HG03135 (cell line): ENCODE measurements at regions not wholly inside any gene's neighbourhood (a gene's known extent, or its start where the extent isn't known, plus 50 kb on each side); places are given as distances from the start of the nearest gene placed in this dataset.
"Not testable (repeated sequence)": the region's sequence is repeated elsewhere in the genome, so short reads cannot be mapped to it uniquely, and the experiment has no call there.

Source experiments
- ATAC-seq: cut with Tn5 transposase; IDR thresholded peaks from one replicate; pipeline ENCODE4 v1.9.1; 2021; ENCODE audit warnings: mild to moderate bottlenecking, moderate library complexity; ENCODE audit not compliant: unreplicated experiment

DNA sequence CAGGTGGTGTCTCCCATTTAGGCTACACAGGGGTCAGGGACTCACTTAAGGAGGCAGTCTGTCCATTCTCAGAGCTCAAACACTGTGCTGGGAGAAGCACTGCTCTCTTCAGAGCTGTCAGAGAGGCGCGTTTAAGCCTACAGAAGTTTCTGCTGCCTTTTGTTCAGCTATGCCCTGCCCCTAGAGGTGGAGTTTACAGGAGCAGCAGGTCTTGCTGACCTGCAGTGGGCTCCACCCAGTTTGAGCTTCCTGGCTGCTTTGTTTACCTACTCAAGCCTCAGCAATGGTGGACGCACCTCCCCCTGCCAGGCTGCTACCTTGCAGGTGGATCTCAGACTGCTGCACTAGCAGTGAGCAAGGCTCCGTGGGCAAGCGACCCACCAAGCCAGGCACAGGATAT is 260.1 kb downstream of the MEF2C start:
- ATAC-seq, result not testable (repeated sequence)

DNA sequence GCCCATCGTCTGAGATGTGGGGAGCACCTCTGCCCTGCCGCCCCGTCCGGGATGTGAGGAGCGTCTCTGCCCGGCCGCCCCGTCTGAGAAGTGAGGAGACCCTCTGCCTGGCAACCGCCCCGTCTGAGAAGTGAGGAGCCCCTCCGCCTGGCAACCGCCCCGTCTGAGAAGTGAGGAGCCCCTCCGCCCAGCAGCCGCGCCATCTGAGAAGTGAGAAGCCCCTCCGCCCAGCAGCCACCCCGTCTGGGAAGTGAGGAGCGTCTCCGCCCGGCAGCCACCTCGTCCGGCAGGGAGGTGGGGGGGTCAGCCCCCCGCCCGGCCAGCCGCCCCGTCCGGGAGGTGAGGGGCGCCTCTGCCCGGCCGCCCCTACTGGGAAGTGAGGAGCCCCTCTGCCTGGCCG is 267.2 kb downstream of the MEF2C start:
- not testable (repeated sequence) for ATAC-seq

DNA sequence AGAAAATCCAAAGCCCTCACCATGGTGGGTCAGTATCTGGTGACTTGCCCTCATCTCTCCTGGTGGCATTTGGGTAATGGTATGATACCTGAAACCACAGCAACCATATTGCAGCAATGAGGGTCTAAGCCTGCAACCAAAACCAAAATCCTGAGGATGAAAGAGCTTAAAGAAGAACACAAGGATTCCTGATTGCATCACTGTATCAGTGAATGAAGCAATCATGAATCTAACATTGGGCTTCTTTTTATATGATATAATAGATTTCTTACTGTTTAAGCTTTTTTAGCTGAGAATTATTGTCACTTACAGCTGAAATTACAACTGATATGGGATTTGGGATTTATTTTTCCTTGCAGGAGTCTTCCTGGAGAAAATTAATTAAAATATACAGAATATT is 269.9 kb downstream of the MEF2C start:
- no peak for ATAC-seq

DNA sequence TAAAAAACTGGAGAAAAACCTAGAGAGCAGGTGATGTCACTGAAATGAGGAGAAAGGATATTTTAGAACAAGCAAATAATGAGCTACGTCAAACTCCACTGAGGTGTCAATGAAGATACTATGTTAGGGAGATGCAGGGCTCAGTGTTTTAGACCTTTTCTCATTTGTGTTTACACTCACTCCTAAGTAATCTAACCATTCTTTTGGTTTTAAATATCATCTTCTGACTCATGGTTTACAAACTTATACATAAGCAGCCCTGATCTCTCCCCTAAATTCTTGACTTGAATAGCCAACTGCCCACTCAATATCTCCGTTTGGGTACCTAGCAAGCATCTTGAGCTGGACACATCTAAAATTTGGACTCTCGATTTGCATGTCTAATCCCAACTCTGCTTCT is 272.4 kb downstream of the MEF2C start:
- no peak for ATAC-seq

DNA sequence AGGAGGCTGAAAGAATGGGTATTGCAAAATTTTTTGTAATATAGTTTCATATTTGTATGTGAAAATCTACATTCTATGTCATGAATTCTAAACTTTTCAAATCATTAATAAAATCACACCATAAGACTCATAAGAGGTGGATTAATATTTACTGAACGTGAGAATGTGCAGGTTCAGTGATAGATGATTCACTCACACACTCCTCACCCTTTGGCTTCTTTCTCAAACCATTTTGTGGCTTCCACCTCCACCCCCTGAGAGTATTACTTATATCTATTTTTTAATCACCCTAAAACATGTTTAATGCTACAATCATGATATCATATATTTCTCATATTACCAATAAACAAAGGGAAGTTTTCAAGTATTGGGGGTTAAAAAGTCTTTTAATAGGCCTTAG is 275.5 kb downstream of the MEF2C start:
- no peak for ATAC-seq

DNA sequence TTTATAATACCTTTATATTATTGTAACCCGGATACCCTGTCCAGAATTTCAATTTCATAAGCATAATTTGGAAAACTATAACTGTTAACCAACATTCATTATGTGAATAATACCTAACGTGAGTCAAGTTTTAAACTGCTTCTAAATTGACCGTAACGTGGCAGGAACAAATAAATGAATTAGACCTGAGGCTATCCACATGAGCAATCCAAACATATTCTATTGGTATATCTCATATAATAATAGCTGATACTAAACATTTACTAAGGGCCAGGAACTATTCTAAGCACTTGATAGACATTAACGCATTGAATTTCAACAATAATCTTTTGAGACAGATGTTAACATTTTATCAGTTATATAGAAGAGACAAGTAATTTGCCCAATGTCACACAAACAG is 276.4 kb downstream of the MEF2C start:
- no peak for ATAC-seq

DNA sequence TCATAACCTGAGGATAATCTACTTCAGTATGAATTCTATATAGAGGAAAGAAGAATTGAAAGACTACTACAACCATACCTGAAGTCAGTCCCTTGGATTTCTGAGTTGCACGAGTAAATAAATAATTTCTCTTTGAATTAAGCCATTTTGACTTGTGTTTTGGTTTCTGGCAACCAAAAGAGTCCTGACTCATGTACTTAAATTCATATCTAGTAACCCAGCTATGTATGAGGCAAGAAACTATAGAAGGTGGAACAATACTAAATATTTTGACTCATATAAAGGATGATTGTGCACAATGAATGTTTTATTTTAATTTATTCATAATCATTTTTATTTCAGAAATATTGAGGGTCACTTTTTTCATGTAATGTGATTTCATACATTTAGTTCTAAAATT is 276.8 kb downstream of the MEF2C start:
- no peak for ATAC-seq

DNA sequence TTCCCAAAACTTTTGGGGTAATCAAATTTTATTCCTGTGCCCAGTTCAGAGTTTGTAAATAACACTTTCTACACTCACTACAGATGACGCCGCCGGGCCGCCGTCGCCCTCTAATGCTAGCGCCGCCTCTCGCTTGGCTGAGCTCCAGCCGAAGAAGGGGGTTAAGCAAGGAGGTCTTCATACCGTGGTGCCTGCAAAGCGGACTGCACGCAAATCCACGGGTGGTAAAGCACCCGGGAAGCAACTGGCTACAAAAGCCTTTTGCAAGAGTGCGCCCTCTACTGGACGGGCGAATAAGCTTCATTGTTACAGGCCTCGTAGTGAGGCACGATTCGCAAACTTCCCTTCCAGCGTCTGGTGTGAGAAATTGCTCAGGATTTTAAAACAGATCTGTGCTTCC is 280.4 kb downstream of the MEF2C start:
- no peak for ATAC-seq

DNA sequence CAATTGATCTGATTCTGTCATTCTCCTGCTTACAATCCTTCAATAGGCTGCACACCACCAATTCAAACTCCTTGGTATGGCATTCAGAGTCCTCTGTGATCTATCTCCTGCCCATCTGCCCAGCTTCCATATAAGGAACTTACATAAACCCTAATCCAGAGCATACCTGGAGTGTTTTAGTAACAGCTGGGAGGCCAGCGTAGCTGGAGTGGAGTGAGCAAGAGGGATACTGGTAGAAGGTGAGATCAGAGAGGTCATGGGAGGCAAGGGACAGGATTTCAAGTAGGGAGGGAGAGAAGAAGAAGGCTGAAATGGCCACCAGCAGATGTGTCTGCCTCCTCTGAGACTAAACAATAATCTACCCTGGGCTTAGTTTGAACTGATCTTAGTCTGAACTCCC is 288.5 kb downstream of the MEF2C start:
- no peak for ATAC-seq

DNA sequence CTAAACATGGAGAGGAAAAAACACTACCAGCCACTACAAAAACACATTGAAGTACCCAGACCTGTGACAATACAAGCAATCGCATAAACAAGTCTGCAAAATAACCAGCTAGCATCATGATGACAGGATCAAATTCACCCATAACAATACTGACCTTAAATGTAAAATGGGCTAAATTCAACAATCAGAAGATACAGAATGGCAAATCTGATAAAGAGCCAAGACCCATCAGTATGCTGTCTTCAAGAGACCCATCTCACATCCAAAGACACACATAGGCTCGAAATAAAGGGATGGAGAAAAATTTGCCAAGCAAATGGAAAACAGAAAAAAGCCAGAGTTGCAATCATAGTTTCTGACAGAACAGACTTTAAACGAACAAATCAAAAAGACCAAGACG is 294.4 kb downstream of the MEF2C start:
- ATAC-seq, result no peak

DNA sequence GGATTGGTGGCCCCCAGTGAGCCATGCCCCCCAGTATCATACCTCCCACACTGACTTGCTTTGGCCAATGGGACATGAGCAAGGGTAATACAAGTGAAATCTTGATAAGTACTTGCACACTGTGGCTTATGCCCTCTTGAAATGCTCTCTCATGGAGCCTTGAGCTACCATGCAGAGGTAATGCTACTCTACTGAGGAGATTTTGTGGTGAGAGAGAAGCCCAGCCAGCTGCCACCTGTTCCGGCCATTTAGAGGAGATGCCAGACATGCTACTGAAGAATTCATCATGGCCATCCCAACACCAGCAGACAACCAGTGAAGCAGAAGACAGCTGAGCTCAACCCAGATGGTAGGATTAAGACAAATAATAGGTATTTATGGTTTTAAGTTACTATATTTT is 299.5 kb downstream of the MEF2C start:
- ATAC-seq, result no peak

DNA sequence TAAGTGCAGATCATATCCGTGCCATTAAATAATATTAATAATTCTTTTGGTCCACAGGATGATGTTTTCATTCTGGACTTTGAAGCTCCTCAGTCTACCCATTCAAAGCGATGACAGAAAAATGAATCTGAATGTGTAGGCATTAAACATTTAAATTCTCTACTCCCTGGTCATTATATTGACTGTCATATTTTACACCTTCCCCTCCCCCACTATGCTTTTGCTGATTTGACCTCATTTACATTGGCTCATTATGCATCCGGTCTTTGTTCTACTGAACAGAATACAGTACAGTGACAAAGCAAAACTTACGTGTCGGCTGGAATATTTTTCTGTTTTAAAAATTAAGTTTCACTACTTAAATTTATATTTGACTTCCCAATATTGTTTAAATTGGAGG is 289.7 kb upstream of the TMEM161B start:
- ATAC-seq, result no peak

DNA sequence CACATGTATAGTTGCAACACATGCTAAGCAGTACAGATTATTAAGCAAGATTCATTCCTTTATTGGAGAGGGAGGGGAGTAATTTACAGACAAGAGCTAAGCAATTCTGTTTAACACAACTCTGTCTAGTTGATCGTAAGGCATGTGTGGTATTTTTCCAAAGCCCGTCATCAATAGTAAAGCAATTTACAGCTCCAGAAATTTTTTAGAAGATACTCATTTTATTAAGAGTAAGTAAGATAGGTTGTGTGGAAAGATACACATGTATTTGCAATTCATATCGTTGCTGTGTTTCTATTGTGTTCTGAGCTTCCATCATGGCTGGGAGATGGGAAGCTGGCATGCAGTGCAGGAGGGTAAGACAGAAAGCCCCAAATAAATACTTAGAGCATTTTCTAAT is 289.2 kb upstream of the TMEM161B start:
- no peak for ATAC-seq

DNA sequence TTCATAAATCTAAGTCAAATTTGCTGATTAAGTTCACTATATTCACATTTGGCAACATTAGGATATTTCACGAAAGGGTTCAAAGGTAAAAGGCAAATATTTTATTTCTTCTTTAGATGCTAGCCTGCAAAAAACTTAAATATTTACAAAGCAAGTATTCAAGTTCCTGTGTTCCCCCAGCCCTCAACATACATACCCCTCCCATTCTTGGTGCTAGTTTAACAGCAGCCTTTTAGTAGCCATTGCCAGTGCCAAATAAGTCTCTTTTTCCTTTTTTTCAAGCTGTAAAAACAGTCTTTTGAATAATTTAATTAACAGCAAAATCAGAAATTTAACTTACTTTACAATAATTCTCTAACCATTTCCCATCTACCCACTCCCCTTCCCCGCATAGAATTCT is 288.5 kb upstream of the TMEM161B start:
- no peak for ATAC-seq

DNA sequence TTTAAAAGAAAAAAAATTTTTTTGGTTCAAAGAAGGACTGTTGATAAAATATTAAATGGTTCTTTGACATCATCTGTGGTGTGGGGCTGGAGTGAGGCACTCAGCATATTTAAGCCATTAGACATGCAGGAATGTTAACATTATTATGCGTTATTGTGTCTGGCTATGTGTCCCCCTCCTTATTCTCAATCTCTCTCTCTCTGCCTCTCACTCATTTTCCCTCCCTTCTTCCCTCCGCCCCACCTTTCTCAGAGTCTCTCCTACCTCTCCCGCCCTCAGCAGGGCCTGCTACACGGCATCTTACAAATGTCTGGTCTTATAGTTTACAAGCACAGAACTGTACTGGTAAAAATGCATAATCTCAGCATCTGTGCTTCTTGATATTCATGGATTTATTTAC is 287.8 kb upstream of the TMEM161B start:
- ATAC-seq, result no peak

DNA sequence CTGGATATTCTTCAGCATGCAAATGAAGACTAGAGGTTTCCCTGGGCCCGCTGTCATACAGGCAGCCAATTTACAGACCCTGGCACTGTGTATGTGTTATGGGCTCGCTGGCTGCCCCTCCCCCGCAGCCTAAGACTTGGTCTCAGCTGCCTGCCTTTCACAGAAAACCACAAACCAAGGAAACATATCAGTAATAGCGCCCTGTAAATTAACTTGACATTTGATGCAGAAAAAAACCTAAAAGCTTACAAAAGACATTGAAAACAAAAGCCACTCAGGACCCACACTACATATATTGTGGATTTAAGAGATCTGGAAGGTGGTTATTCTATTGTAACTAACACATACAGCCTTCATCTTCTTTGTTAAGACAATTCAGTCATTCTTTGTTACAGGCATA is 287.0 kb upstream of the TMEM161B start:
- ATAC-seq, result no peak

DNA sequence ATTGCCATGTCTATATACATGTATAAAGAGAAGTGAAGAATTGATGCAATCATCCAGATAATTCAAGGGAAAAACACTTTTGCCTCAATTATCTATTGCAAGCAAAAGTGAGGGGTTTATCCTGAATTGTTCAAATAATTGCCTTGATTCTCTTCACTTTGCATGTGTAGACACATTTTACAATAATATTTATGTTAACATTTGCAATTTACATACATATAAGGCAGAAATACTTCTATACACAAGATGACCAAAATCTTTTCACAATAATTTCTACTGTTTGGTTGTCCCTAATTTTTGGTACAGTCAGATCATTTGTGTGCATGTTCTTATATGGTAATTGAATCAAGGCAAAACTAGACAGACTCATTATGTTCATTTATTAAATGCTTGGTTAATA is 285.3 kb upstream of the TMEM161B start:
- no peak for ATAC-seq

DNA sequence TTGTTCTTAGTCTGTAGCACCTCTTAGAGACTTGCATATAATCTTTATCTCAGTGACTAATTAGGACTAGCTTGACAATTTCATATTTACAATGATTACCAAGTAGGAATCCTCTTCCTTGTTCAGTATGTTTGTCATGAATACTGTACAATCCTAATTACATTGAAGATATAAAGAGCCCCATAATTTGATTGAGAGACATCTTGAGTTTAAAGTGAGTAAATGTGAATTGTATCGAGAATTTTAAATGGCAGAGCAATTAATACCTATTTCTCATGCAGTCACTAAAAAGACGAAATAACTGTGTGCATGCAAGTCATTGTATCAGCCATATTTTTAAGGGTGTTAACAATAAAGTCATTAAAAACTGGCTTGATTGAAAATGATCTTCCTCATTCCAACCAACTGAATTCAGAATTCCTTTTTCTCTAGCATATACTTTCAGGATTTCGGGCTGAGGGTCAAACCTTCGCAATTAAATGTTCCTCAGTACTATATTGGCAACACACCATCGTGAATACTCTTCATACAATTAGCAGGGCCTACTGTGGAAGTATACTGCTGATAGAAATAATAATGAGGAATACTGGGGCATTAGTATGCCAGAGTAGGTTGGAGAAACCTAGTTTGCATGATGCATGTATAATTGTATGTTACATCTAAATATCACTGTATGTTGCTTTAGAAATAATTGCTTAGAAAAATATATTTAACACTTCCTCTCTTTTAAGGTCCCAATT is 284.7 kb upstream of the TMEM161B start:
- ATAC-seq, result no peak

DNA sequence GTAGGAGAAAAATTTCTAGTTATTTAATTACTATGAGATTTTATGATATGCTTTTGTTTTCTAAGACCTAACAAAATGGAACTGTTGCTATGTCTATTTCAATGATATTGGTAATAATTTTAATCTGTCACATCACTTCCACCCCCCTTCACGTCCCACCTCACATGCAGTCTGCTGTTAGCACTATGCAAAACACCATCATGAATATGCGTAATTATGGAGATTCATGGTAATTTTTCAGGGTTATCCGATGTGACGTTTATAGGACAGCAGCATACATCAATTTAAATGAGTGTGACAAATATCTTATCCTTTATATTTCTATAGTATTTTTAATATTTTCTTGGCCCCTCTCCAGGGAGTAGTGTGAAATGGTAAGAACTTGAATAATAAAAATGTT is 283.8 kb upstream of the TMEM161B start:
- ATAC-seq, result no peak

DNA sequence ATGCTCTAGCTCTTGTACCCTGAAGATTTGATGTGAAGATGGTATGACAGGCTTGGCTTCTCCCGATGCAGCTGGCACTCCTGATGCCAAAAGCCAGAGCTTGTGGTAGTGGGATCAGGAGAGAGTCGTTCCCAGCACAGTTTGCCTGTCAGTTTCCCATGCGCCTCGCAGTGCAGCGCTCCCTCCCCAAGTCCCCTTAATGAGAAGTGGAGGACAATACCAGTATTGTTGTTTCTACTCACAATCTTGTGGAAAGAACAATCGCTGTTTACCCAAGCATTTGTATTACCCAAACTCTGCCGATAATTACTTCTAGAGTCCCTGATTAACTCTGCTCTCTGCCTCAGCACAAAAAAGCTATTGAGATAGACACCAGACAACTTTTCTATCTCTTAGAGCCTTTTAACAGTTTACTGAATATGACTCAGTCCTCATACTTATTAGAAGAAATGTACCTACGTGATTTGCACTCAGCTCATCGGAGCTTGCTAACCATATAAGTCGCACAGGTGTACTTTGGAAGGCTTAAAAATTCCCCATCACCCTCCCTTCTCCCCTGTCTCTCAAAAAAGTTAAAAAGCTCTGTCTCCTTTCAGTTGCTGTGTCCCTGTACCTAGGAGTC is 283.2 kb upstream of the TMEM161B start:
- ATAC-seq, result no peak

DNA sequence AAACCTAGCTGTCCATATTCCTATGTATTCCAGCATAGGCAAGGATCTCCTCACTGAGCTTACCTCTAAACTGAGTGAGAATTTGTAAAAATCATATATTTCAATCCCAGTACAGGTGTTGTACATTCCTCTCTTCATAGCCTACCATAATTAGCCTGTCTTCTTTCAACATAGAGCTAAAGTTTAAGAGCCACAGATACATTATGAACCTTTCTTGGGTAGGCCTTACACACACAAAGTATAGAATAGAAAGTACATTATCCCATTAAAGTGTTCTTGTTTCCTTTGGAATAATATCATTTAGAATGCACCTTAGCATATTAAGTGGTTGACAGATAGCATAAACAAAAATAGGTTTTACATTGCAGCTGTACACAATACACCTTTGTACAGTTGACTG is 282.1 kb upstream of the TMEM161B start:
- no peak for ATAC-seq

DNA sequence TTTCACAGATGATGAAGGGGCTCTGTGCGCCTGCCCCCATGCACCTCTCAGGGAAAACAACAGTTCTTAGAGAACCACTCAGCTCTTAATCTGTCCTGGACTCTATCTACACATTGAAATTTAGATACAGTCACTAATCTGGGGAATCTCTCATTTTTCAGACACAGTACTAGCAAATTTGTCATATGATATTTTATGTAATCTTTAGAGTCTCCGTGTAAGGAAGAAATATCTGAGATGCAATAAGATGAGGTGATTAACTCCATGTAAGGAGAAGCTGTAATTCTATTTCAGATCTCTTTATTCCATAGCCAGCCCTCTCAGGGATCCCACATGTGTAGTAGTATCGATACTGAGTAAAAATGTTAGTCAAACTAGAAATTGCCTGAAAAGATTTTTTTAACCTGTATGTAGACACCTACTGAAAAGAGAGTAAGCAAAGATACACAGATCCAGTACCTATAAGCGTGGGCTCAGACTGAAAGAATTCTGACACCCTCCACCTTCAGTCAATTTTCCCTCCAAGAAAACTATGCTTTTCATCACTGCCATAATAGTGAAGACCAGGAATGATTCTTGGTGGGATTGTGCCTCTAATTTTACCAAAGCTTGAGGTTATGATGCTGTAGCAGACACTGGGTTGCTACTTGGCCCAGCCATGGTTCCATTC is 279.6 kb upstream of the TMEM161B start:
- ATAC-seq, result no peak
